ENCODE measurements at regions not wholly inside any gene's neighbourhood (a gene's known extent, or its start where the extent isn't known, plus 50 kb on each side); places are given as distances from the start of the nearest gene placed in this dataset.
A peak's percentile ranks its signal among the peaks of the same experiment; 100 is the strongest.

GRCh38 chr3:94862703-94863102 is 799.8 kb downstream of the NSUN3 start:
- 20 to 88% (median 61%) methylated on average over 2 to 3 of the region's 3 CpGs; no CpG with 5 or more reads in 2 of the 10 experiments for WGBS, 10 experiments
- peak in 4 of 8 experiments; percentile 29 to 77 (median 49) for ATAC-seq (replicated peaks in 6 of 8)
- in situ Hi-C loops (cut with MboI; ENCODE audit: low pct_unique_long_range_greater_than_20kb in 2 of 9, low sequenced_read_pairs in 9 of 9, unreplicated experiment in 9 of 9): no loop called here
- Histone ChIP-seq H3K27ac (no peak overlapping the region), H3K4me1 (replicated peaks in 1 of 2) (no peaks in the 10 kb centered on the region), H3K4me3 (no peak overlapping the region)

- in situ Hi-C loops (cut with MboI; ENCODE audit: low pct_unique_long_range_greater_than_20kb in 2 of 9, low sequenced_read_pairs in 9 of 9, unreplicated experiment in 9 of 9): no loop called here
- no peak for ATAC-seq (replicated peaks in 6 of 8)
- no peaks in the 10 kb centered on the region for H3K4me1 ChIP-seq (replicated peaks in 1 of 2)
- no peak overlapping the region for H3K27ac ChIP-seq
- WGBS, 10 experiments: 0 to 90% (median 42%) methylated on average over 2 of the region's 2 CpGs; no CpG with 5 or more reads in 1 of the 10 experiments
- no peak overlapping the region for H3K4me3 ChIP-seq
Observed at GRCh38 chr3:94869059-94869547, 806.2 kb downstream of the NSUN3 start.

DNA sequence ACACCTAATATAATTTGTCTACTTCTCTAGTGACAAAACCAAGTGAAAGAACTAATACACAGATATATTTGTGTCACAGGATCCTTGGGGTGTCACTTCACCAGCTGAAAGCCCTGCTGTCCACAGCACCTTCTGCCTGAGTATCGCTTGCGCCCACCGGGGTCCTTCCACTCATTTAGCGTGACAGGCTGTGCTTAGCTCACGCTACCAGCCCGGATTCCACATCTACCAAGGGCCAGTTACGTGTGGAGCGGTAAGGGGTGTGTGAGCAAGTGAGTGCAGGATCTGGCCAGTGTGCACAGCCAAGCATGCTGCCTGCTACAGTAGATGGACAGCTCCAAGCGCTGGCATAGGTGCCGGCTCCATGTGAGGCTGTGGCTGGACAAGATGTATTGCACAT is 810.9 kb downstream of the NSUN3 start:
- Histone ChIP-seq H3K27ac (no peak overlapping the region), H3K4me1 (replicated peaks in 1 of 2) (no peaks in the 10 kb centered on the region), H3K4me3 (no peak overlapping the region)
- 40 to 100% (median 94%) methylated on average over 1 to 8 of the region's 10 CpGs; no CpG with 5 or more reads in 4 of the 10 experiments for WGBS, 10 experiments
- ATAC-seq (replicated peaks in 6 of 8): no peak
- in situ Hi-C loops (cut with MboI; ENCODE audit: low pct_unique_long_range_greater_than_20kb in 2 of 9, low sequenced_read_pairs in 9 of 9, unreplicated experiment in 9 of 9): no loop called here

DNA sequence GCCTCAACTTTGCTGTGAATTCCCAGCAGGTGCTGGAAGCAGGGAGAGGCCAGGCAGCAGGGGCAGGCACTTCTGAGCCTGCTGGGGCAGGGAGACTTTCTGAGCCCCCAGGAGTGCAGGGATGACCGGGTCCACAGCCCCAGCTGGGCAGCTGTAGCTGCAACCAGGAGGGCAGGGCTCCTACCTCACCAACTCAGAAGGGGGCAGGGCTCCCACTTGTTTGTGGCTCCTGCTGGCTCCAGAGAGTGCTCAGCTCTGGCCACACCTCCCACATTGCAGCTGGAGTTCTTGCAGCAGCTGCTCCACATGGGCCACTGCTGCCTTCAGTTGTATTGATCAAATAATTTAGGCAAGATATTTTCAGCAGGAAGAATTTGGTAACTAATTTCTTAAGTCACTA is 812.3 kb downstream of the NSUN3 start:
- no peak for ATAC-seq (replicated peaks in 6 of 8)
- H3K27ac ChIP-seq: no peak overlapping the region
- H3K4me3 ChIP-seq: no peak overlapping the region
- 80 to 83% methylated on average over 1 of the region's 1 CpG; no CpG with 5 or more reads in 8 of the 10 experiments for WGBS, 10 experiments
- H3K4me1 ChIP-seq (replicated peaks in 1 of 2): no peaks in the 10 kb centered on the region
- in situ Hi-C loops (cut with MboI; ENCODE audit: low pct_unique_long_range_greater_than_20kb in 2 of 9, low sequenced_read_pairs in 9 of 9, unreplicated experiment in 9 of 9): no loop called here

DNA sequence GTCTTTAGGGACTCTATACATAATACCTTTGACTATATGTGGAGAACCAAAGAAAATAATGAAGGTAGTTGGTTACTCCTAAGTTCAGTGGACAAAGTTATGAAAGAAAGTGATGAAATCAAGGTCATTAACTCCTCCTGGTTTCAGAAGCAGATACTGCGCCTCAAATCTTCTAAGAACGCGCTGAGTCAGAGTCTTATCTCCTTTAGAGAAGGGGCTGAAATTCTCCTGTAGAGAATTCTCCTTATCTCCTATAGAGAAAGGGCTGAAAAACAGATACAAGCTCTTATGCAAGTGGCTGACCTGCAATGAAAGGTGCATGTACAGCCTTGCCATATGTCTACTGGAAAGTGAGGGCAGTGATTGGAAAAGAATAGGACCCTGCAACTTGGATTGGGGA is 824.2 kb downstream of the NSUN3 start:
- in situ Hi-C loops (cut with MboI; ENCODE audit: low pct_unique_long_range_greater_than_20kb in 2 of 9, low sequenced_read_pairs in 9 of 9, unreplicated experiment in 9 of 9): no loop called here
- no peaks in the 10 kb centered on the region for H3K4me1 ChIP-seq (replicated peaks in 1 of 2)
- no peak for ATAC-seq (replicated peaks in 6 of 8)
- H3K4me3 ChIP-seq: no peak overlapping the region
- no peak overlapping the region for H3K27ac ChIP-seq
- WGBS, 10 experiments: 19 to 67% (median 60%) methylated on average over 2 to 3 of the region's 3 CpGs; no CpG with 5 or more reads in 1 of the 10 experiments

DNA sequence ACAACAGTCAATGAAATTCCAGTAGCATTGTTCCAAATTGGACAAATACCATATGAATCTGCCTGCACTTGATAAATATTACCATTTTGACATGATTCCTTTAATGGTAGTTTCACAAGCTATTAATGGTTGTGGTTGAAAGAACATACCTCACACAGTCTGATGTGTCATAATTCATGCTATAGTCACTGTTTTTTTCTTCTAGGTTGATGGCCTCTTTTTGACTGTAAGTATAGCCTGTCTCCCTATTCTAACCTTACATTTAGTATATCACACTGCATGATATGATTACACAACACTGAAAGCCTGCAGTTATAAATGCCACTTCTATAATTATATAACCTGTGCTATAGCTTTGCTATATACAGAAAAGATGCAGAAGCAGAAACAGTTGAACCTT is 834.1 kb downstream of the NSUN3 start:
- Histone ChIP-seq H3K4me3 (no peak overlapping the region), H3K4me1 (replicated peaks in 1 of 2) (no peaks in the 10 kb centered on the region), H3K27ac (no peak overlapping the region)
- in situ Hi-C loops (cut with MboI; ENCODE audit: low pct_unique_long_range_greater_than_20kb in 2 of 9, low sequenced_read_pairs in 9 of 9, unreplicated experiment in 9 of 9): no loop called here
- no peak for ATAC-seq (replicated peaks in 6 of 8)

DNA sequence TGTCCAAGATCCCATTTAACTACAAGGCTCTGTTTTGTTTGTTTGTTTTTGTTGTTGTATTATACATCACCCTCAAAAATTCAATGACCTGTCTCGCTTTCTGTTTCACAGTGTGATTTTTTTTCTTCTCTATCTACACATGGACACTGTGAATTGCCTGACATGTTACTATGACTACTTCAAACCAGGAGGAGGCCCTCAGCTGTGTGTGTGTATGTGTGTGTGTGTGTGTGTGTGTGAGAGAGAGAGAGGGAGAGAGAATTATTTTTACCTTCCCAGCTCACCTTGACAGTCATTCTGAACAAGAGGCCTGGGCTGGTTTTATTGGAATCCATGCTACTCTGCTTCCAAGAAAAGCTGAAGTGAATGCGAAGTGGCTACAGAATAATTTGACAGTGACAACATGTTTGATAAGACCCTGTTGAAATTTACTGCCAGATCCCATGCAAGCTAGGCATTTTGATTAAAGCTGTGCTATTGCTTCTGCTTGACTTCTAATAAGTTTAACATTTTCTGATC is 841.4 kb downstream of the NSUN3 start:
- in situ Hi-C loops (cut with MboI; ENCODE audit: low pct_unique_long_range_greater_than_20kb in 2 of 9, low sequenced_read_pairs in 9 of 9, unreplicated experiment in 9 of 9): no loop called here
- no peak overlapping the region for H3K4me3 ChIP-seq
- no peak overlapping the region for H3K27ac ChIP-seq
- peaks cover 0 to 6% of the 10 kb centered on the region in 2 donors for H3K4me1 ChIP-seq (replicated peaks in 1 of 2)
- WGBS, 10 experiments: 33 to 100% (median 82%) methylated on average over 1 to 2 of the region's 2 CpGs; no CpG with 5 or more reads in 4 of the 10 experiments
- ATAC-seq (replicated peaks in 6 of 8): peak in 5 of 8 experiments; percentile 53 to 90 (median 59)

GRCh38 chr3:94909726-94910125 is 846.9 kb downstream of the NSUN3 start:
- H3K27ac ChIP-seq: no peak overlapping the region
- in situ Hi-C loops (cut with MboI; ENCODE audit: low pct_unique_long_range_greater_than_20kb in 2 of 9, low sequenced_read_pairs in 9 of 9, unreplicated experiment in 9 of 9): no loop called here
- H3K4me3 ChIP-seq: no peak overlapping the region
- no peak for ATAC-seq (replicated peaks in 6 of 8)
- H3K4me1 ChIP-seq (replicated peaks in 1 of 2): no peaks in the 10 kb centered on the region
- 0 to 100% (median 94%) methylated on average over 1 to 2 of the region's 2 CpGs; no CpG with 5 or more reads in 2 of the 10 experiments for WGBS, 10 experiments

GRCh38 chr3:94912656-94913055 is 849.8 kb downstream of the NSUN3 start:
- ATAC-seq (replicated peaks in 6 of 8): no peak
- no peak overlapping the region for H3K27ac ChIP-seq
- no peak overlapping the region for H3K4me3 ChIP-seq
- 18 to 100% (median 90%) methylated on average over 1 to 3 of the region's 3 CpGs for WGBS, 10 experiments
- no peaks in the 10 kb centered on the region for H3K4me1 ChIP-seq (replicated peaks in 1 of 2)
- in situ Hi-C loops (cut with MboI; ENCODE audit: low pct_unique_long_range_greater_than_20kb in 2 of 9, low sequenced_read_pairs in 9 of 9, unreplicated experiment in 9 of 9): no loop called here

DNA sequence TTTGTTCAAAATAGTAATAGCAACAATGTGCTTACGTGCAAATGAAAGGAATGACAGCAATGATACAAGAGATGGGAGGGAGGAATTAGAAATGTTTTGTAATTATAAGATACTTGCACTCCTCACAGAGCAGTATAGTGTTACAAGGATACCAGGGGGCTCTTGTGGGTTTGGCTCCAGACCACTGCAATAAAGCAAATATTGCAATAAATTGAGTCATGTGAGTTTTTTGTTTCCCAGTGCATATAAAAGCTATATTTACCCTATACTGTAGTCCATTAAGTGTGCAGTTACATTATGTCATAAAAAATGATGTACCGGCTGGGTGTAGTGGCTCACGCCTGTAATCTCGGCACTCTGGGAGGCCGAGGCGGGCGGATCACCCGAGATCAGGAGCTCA is 864.3 kb downstream of the NSUN3 start:
- Histone ChIP-seq H3K4me3 (no peak overlapping the region), H3K4me1 (replicated peaks in 1 of 2) (no peaks in the 10 kb centered on the region), H3K27ac (no peak overlapping the region)
- ATAC-seq (replicated peaks in 6 of 8): no peak
- in situ Hi-C loops (cut with MboI; ENCODE audit: low pct_unique_long_range_greater_than_20kb in 2 of 9, low sequenced_read_pairs in 9 of 9, unreplicated experiment in 9 of 9): no loop called here
- 10 to 100% (median 96%) methylated on average over 1 to 7 of the region's 8 CpGs; no CpG with 5 or more reads in 1 of the 10 experiments for WGBS, 10 experiments

DNA sequence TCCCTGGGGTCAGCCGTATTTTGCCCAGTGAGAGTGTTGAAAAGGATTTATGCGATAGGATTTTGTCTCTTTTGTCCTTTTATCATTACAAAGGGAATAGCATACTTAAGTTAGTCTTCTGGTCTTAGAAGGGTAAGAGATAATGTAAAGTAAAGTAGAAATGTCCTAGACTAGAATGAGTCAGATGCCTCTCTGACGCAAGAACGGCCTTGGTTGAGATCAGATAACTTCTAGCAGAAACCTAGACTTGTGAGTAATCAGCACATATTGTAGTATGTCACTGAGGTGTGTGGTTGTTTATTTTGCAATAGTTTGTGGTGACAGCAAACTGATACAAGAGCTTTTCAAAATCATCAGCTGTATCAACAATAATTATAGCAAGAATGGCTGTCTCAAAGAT is 866.1 kb downstream of the NSUN3 start:
- Histone ChIP-seq H3K4me1 (replicated peaks in 1 of 2) (no peaks in the 10 kb centered on the region), H3K4me3 (no peak overlapping the region), H3K27ac (no peak overlapping the region)
- no peak for ATAC-seq (replicated peaks in 6 of 8)
- 40 to 100% (median 85%) methylated on average over 1 to 4 of the region's 4 CpGs; no CpG with 5 or more reads in 1 of the 10 experiments for WGBS, 10 experiments
- in situ Hi-C loops (cut with MboI; ENCODE audit: low pct_unique_long_range_greater_than_20kb in 2 of 9, low sequenced_read_pairs in 9 of 9, unreplicated experiment in 9 of 9): no loop called here

GRCh38 chr3:94935738-94936580 is 873.1 kb downstream of the NSUN3 start:
- in situ Hi-C loops (cut with MboI; ENCODE audit: low pct_unique_long_range_greater_than_20kb in 2 of 9, low sequenced_read_pairs in 9 of 9, unreplicated experiment in 9 of 9): no loop called here
- Histone ChIP-seq H3K27ac (no peak overlapping the region), H3K4me3 (no peak overlapping the region), H3K4me1 (replicated peaks in 1 of 2) (no peaks in the 10 kb centered on the region)
- 10 to 100% (median 71%) methylated on average over 1 to 5 of the region's 5 CpGs; no CpG with 5 or more reads in 1 of the 10 experiments for WGBS, 10 experiments
- peak in 4 of 8 experiments; percentile 44 to 99 (median 83) for ATAC-seq (replicated peaks in 6 of 8)

- WGBS, 10 experiments: 62 to 100% (median 96%) methylated on average over 1 to 21 of the region's 34 CpGs
- in situ Hi-C loops (cut with MboI; ENCODE audit: low pct_unique_long_range_greater_than_20kb in 2 of 9, low sequenced_read_pairs in 9 of 9, unreplicated experiment in 9 of 9): no loop called here
Observed at GRCh38 chr3:94937980-94938379, 875.1 kb downstream of the NSUN3 start.

More at GRCh38 chr3:94937980-94938379, 875.1 kb downstream of the NSUN3 start:
- Histone ChIP-seq H3K4me1 (replicated peaks in 1 of 2) (no peaks in the 10 kb centered on the region), H3K27ac (no peak overlapping the region), H3K4me3 (no peak overlapping the region)
- no peak for ATAC-seq (replicated peaks in 6 of 8)
